Inflammatory macrophage (primary cell): ENCODE measurements at regions not wholly inside any gene's neighbourhood (a gene's known extent, or its start where the extent isn't known, plus 50 kb on each side); places are given as distances from the start of the nearest gene placed in this dataset.

ENCODE experiments used
- DNase-seq, 2 donors: peaks; one replicate each; pipeline ENCODE4 v3.0.0-alpha.2; 2020 to 2022

GRCh38 chr12:127629066-127629820 lies 637.7 kb upstream of the TMEM132C start:
- no peak for DNase-seq

- DNase-seq, result no peak
These were observed 634.5 kb upstream of the TMEM132C start for GRCh38 chr12:127632461-127632860.

- DNase-seq, result no peak
These were observed 631.1 kb upstream of the TMEM132C start for GRCh38 chr12:127635838-127636237.

GRCh38 chr12:127636882-127637281 lies 630.1 kb upstream of the TMEM132C start:
- DNase-seq, result no peak

GRCh38 chr12:127640181-127640886 lies 626.6 kb upstream of the TMEM132C start:
- no peak for DNase-seq

GRCh38 chr12:127642208-127642607 lies 624.8 kb upstream of the TMEM132C start:
- DNase-seq, result no peak

GRCh38 chr12:127648321-127648720 lies 618.6 kb upstream of the TMEM132C start:
- DNase-seq, result no peak

GRCh38 chr12:127649961-127650360 lies 617.0 kb upstream of the TMEM132C start:
- DNase-seq, result no peak

GRCh38 chr12:127650626-127651025 lies 616.3 kb upstream of the TMEM132C start:
- no peak for DNase-seq

GRCh38 chr12:127652281-127652680 lies 614.7 kb upstream of the TMEM132C start:
- no peak for DNase-seq

- no peak for DNase-seq
These were observed 612.5 kb upstream of the TMEM132C start for GRCh38 chr12:127654383-127654985.

- no peak for DNase-seq
These were observed 611.3 kb upstream of the TMEM132C start for GRCh38 chr12:127655691-127656090.

- DNase-seq, result no peak
These were observed 610.7 kb upstream of the TMEM132C start for GRCh38 chr12:127656266-127656665.

GRCh38 chr12:127657036-127657435 lies 609.9 kb upstream of the TMEM132C start:
- no peak for DNase-seq

- no peak for DNase-seq
These were observed 606.0 kb upstream of the TMEM132C start for GRCh38 chr12:127660961-127661360.

GRCh38 chr12:127663716-127664115 lies 603.3 kb upstream of the TMEM132C start:
- DNase-seq, result no peak

- no peak for DNase-seq
These were observed 602.1 kb upstream of the TMEM132C start for GRCh38 chr12:127664901-127665300.

- DNase-seq, result no peak
These were observed 599.8 kb upstream of the TMEM132C start for GRCh38 chr12:127667131-127667685.

GRCh38 chr12:127670294-127670693 lies 596.7 kb upstream of the TMEM132C start:
- no peak for DNase-seq

- DNase-seq, result no peak
These were observed 596.2 kb upstream of the TMEM132C start for GRCh38 chr12:127670796-127671195.

GRCh38 chr12:127675936-127676335 lies 591.0 kb upstream of the TMEM132C start:
- no peak for DNase-seq

GRCh38 chr12:127677537-127678131 lies 589.3 kb upstream of the TMEM132C start:
- DNase-seq, result peak; percentile 42 to 55

- no peak for DNase-seq
These were observed 588.0 kb upstream of the TMEM132C start for GRCh38 chr12:127678945-127679344.
